ENCODE measurements at regions not wholly inside any gene's neighbourhood (a gene's known extent, or its start where the extent isn't known, plus 50 kb on each side); places are given as distances from the start of the nearest gene placed in this dataset.

DNA sequence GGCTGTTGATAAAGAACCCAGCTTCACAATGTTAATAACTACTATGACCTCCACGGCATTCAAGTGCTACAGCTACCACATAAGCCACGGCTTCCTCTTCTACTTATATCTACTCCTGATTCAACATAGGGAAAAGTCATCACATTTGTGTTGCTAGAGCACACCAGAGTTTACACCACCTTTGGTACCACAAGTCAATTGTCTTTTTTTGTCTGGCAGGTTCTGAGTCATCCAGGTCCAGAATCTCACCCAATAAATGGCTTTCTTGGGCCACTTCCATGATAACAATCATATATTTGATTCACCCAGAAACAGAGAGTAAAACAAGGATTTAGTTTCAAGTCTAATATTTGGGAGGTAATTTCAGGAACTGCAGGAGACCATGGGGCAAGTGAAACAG lies 480.2 kb downstream of the TMX3 start:
- no peak overlapping the region for H3K27ac ChIP-seq (ENCODE audit: low read depth)
- H3K4me1 ChIP-seq (ENCODE audit: insufficient read depth): no peaks in the 10 kb centered on the region
- no peak for DNase-seq (ENCODE audit: extremely low spot score)
- H3K36me3 ChIP-seq (ENCODE audit: insufficient read depth): no peaks in the 10 kb centered on the region
- WGBS: 32% methylated on average over 2 of the region's 2 CpGs
- H3K4me3 ChIP-seq (ENCODE audit: low read depth, low read length): no peak overlapping the region

DNA sequence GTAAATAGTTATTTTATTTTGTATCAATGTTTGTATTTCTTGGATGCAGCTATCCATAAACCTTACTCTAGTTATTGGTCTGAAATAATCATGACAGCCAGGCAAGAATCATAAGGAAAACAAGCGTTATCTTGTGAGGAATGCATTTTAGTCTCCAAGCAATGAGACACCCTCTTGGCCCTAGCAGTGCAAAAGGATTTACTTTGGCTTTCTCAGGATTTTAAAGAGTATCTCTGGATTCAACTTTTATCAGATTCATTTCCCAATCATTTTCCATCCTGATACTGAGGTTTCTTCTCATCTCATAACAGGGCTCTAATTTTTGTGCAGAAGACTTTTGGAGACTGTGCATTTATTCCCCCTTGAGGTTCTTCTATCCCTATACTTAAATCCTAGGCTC lies 480.8 kb downstream of the TMX3 start:
- no peaks in the 10 kb centered on the region for H3K36me3 ChIP-seq (ENCODE audit: insufficient read depth)
- no peak for DNase-seq (ENCODE audit: extremely low spot score)
- WGBS: 44% methylated on average over 1 of the region's 1 CpG

DNA sequence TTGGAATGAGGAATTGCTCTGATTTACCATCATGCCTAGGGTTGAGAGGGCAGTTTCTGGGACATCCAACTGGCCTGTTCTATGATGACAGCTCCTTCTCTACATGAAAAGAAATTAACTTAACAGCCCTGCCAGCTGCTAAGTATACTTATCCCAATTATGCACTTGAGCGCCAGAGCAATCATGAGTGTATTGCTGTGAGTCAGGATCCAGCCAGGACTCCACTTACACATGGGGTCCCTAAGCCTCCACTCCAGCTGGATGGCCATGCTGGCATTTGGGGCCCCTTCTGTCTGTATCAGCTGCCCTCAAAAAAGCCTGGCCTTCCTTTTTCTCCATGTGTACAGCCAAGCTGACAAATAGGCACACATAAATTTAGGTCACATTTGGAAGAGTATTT lies 481.9 kb downstream of the TMX3 start:
- H3K4me1 ChIP-seq (ENCODE audit: insufficient read depth): no peaks in the 10 kb centered on the region
- H3K36me3 ChIP-seq (ENCODE audit: insufficient read depth): no peaks in the 10 kb centered on the region
- WGBS: 98% methylated on average over 1 of the region's 1 CpG
- H3K27ac ChIP-seq (ENCODE audit: low read depth): no peak overlapping the region
- H3K4me3 ChIP-seq (ENCODE audit: low read depth, low read length): no peak overlapping the region
- no peak for DNase-seq (ENCODE audit: extremely low spot score)

More for the DNA sequence above, 480.8 kb downstream of the TMX3 start:
- Histone ChIP-seq H3K4me1 (ENCODE audit: insufficient read depth) (no peaks in the 10 kb centered on the region), H3K27ac (ENCODE audit: low read depth) (no peak overlapping the region), H3K4me3 (ENCODE audit: low read depth, low read length) (no peak overlapping the region)

DNA sequence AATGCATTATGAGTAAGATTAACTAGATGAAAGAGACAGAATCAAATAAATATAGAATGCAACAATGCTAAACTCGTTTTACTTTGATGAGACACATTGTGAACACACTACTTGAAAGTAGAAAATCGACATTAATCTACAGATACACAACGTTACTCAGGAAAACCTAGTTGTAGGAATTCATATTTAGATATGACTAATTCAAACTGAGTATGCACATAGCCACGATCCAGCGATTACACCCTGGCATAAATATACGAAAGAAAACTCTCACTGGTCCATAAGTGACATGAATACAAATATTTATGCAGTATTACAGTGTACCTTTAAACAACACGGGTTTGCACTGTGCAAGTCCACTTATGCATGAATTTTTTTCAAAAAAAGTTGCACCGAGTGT lies 485.6 kb downstream of the TMX3 start:
- Histone ChIP-seq H3K36me3 (ENCODE audit: insufficient read depth) (no peaks in the 10 kb centered on the region), H3K4me1 (ENCODE audit: insufficient read depth) (no peaks in the 10 kb centered on the region), H3K4me3 (ENCODE audit: low read depth, low read length) (no peak overlapping the region), H3K27ac (ENCODE audit: low read depth) (no peak overlapping the region)
- WGBS: 46% methylated on average over 8 of the region's 8 CpGs
- no peak for DNase-seq (ENCODE audit: extremely low spot score)

DNA sequence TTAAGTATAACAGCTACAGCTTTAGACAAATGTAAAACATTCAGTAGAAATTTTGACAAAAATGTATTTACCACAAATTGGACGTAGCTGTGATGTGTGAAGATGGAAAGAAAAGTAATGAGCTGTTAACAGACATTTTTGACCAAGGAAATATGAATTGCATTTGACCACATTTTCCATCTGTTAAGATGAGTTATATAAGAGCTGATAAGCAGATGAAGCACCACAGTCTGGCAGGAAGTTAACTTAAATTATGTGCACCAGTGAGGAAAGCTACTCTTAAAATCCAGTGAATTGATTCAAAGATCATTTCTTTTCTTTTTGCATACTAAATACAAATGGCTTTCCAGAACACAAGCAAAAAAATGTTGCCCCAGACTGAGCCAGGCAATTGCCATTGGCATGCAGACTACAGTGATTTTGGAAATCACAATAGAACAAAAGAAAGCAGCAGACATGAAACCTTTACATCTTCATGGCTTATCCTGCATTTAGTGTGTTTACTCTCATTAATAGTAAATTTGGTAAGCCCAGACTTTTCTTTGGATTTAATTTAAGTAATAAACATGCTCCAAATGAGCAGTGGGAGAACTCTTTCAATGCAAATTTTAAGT lies 493.7 kb downstream of the TMX3 start:
- no peak for DNase-seq (ENCODE audit: extremely low spot score)
- Histone ChIP-seq H3K4me1 (ENCODE audit: insufficient read depth) (no peaks in the 10 kb centered on the region), H3K4me3 (ENCODE audit: low read depth, low read length) (no peak overlapping the region), H3K36me3 (ENCODE audit: insufficient read depth) (no peaks in the 10 kb centered on the region), H3K27ac (ENCODE audit: low read depth) (no peak overlapping the region)
- WGBS: 48% methylated on average over 1 of the region's 1 CpG

DNA sequence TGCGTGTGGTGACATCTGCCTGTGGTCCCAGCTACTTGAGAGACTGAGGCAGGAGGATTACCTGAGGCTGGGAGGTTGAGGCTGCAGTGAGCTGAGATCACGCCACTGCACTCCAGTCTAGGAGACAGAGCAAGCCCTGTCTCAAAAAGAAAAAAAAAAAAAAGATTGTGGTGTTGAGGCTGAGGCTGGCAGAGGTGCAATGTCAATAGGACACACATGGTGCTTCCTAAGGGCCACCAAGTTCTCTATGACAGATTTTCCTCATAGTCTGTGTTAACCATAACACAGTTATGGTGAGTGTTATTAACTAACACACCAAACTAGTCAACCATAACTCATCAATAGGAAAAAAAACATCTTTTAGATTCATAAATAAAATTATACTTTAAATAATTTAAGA lies 494.4 kb downstream of the TMX3 start:
- H3K27ac ChIP-seq (ENCODE audit: low read depth): no peak overlapping the region
- no peaks in the 10 kb centered on the region for H3K4me1 ChIP-seq (ENCODE audit: insufficient read depth)
- DNase-seq (ENCODE audit: extremely low spot score): no peak
- no peak overlapping the region for H3K4me3 ChIP-seq (ENCODE audit: low read depth, low read length)
- WGBS: 90% methylated on average over 2 of the region's 2 CpGs
- no peaks in the 10 kb centered on the region for H3K36me3 ChIP-seq (ENCODE audit: insufficient read depth)

DNA sequence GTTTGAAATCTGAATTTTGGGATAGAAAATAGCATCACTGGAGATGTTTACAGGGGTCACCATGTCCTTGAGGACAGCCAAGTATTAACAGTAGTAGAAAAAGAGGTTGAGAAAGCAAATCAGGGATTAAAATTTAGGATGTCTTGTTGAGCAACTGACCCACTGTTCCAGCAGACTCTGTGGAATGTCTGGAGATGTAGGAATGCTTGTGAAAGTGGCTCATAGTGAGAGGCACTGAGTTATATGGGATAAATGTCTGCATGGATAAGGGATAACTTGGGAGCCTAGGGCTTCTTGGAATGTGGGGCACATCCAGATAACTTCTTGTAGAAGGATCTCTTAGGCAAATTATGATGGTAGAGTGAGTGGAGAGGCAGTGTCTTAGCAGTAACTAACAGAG lies 495.0 kb downstream of the TMX3 start:
- no peak overlapping the region for H3K4me3 ChIP-seq (ENCODE audit: low read depth, low read length)

DNA sequence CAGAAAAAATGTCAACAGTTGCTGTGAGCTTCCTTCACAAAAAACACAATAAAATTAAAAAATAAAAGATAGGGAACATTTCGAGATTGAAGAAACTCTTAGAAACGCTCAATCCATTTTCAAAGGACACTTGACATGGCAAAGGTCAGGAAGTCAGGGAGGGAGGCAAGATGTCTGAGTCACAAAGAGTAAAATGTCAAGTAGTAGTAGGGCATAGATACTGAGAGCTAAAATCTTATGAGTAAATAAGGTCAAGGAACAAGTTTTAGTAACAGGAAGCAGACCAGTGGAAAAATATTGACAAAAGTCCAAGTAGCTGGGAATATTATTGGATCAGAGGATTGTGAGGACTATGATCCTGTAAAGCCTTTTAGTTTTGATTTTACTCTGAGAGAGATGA lies 495.6 kb downstream of the TMX3 start:
- Histone ChIP-seq H3K27ac (ENCODE audit: low read depth) (no peak overlapping the region), H3K4me3 (ENCODE audit: low read depth, low read length) (no peak overlapping the region), H3K4me1 (ENCODE audit: insufficient read depth) (no peaks in the 10 kb centered on the region), H3K36me3 (ENCODE audit: insufficient read depth) (no peaks in the 10 kb centered on the region)
- DNase-seq (ENCODE audit: extremely low spot score): no peak
- 85% methylated on average over 2 of the region's 2 CpGs for WGBS

More for the DNA sequence above, 495.0 kb downstream of the TMX3 start:
- Histone ChIP-seq H3K27ac (ENCODE audit: low read depth) (no peak overlapping the region), H3K36me3 (ENCODE audit: insufficient read depth) (no peaks in the 10 kb centered on the region), H3K4me1 (ENCODE audit: insufficient read depth) (no peaks in the 10 kb centered on the region)
- DNase-seq (ENCODE audit: extremely low spot score): no peak

DNA sequence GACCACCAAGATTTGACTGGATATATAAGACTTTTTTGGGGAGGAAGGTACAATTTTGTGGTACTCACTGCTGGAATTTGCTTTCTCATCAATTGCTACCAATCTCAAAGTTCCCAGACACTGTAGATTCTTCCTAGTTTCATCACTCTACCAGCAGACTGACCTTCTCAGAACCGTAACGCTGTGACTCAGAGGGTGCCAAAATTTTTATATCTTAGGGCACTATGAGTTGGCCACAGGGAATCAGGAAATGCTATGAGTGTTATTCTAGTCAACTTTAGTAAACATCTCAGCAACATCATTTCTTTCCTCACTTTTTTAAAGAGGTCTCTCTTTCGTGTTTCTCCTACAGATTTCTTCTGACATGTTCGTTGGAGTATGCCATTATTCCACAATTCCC lies 499.0 kb downstream of the TMX3 start:
- no peak for DNase-seq (ENCODE audit: extremely low spot score)
- H3K4me1 ChIP-seq (ENCODE audit: insufficient read depth): no peaks in the 10 kb centered on the region
- WGBS: 82% methylated on average over 4 of the region's 4 CpGs
- no peak overlapping the region for H3K4me3 ChIP-seq (ENCODE audit: low read depth, low read length)
- no peak overlapping the region for H3K27ac ChIP-seq (ENCODE audit: low read depth)
- no peaks in the 10 kb centered on the region for H3K36me3 ChIP-seq (ENCODE audit: insufficient read depth)

DNA sequence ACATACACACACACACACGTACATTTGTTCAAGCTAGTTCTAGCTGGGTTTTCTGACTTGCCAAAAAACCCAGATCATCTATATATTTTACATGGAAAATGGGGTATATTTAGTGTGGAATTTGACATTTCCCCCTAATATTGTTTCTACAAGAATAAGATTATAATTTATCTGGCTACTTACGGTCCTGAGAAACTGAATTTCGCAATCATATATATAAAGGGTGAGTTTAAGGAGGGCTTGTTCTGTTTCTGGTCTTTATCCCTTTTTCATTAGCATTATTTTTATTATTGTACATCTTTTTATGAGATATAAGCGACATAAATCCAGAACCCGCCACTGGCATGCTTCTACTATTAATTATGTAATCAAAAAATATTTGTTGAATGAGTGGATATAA lies 528.9 kb downstream of the TMX3 start:
- 64% methylated on average over 5 of the region's 5 CpGs for WGBS
- no peaks in the 10 kb centered on the region for H3K36me3 ChIP-seq (ENCODE audit: insufficient read depth)

DNA sequence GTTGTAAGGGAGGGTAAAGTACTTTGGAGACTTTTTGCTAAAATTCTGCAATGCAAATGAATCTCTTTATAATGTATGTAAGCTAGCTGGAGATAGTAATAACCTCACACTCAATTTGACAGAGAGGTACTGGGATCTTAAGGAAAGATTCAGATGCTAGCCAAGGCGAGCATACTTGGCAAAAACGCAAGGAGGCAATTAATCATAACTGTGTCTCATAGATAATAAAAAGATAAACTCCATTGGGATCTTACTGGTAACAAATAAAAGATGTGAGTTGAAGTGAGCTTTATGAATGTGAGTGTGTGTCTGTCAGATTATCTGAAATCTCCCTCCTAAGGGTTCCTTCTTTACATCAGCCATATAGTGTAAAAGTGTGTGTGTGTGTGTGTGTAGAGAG lies 533.0 kb downstream of the TMX3 start:
- DNase-seq (ENCODE audit: extremely low spot score): no peak
- H3K4me3 ChIP-seq (ENCODE audit: low read depth, low read length): no peak overlapping the region
- 28% methylated on average over 2 of the region's 2 CpGs for WGBS
- no peaks in the 10 kb centered on the region for H3K4me1 ChIP-seq (ENCODE audit: insufficient read depth)
- no peaks in the 10 kb centered on the region for H3K36me3 ChIP-seq (ENCODE audit: insufficient read depth)
- H3K27ac ChIP-seq (ENCODE audit: low read depth): no peak overlapping the region

More for the DNA sequence above, 528.9 kb downstream of the TMX3 start:
- Histone ChIP-seq H3K4me3 (ENCODE audit: low read depth, low read length) (no peak overlapping the region), H3K27ac (ENCODE audit: low read depth) (no peak overlapping the region), H3K4me1 (ENCODE audit: insufficient read depth) (no peaks in the 10 kb centered on the region)
- no peak for DNase-seq (ENCODE audit: extremely low spot score)

DNA sequence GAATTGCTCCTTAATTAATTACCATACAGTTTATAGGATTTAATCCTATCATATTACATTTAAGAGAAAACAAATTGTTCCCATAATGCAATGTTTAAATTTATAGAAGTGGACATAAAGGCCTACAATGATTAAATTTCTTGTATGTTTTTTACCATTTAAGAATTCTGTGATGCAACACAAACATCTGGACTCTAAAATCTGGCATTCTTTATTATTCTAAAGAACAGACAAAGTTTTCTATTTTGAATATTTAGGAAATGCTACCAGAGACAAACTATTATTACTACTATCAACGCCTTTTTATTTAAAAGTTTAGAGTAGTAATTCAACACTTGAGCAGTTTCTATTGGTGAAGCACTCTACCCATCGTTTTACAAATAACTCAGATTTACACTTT lies 535.1 kb downstream of the TMX3 start:
- H3K4me3 ChIP-seq (ENCODE audit: low read depth, low read length): no peak overlapping the region
- 91% methylated on average over 2 of the region's 2 CpGs for WGBS
- DNase-seq (ENCODE audit: extremely low spot score): no peak

DNA sequence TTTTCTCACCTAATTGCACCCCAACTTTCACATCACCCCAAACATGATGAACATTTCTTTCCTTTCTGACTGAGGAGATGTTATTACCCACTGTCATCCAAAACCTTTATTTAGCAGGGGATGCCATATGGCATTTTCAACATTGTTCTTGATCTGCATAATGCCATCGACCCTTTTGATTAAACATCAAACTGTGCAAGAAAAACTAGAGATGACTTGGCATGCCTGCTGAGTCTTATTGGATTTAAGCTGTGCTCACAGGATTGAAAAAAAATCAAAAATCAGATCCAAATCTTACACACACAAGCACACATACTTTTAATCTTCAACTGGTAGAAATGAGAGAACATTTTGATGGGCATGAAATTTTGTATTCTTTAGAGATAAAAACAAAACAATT lies 536.0 kb downstream of the TMX3 start:
- WGBS: 70% methylated on average over 1 of the region's 1 CpG
- no peaks in the 10 kb centered on the region for H3K4me1 ChIP-seq (ENCODE audit: insufficient read depth)
- DNase-seq (ENCODE audit: extremely low spot score): no peak

More for the DNA sequence above, 535.1 kb downstream of the TMX3 start:
- no peaks in the 10 kb centered on the region for H3K4me1 ChIP-seq (ENCODE audit: insufficient read depth)
- no peaks in the 10 kb centered on the region for H3K36me3 ChIP-seq (ENCODE audit: insufficient read depth)
- no peak overlapping the region for H3K27ac ChIP-seq (ENCODE audit: low read depth)

DNA sequence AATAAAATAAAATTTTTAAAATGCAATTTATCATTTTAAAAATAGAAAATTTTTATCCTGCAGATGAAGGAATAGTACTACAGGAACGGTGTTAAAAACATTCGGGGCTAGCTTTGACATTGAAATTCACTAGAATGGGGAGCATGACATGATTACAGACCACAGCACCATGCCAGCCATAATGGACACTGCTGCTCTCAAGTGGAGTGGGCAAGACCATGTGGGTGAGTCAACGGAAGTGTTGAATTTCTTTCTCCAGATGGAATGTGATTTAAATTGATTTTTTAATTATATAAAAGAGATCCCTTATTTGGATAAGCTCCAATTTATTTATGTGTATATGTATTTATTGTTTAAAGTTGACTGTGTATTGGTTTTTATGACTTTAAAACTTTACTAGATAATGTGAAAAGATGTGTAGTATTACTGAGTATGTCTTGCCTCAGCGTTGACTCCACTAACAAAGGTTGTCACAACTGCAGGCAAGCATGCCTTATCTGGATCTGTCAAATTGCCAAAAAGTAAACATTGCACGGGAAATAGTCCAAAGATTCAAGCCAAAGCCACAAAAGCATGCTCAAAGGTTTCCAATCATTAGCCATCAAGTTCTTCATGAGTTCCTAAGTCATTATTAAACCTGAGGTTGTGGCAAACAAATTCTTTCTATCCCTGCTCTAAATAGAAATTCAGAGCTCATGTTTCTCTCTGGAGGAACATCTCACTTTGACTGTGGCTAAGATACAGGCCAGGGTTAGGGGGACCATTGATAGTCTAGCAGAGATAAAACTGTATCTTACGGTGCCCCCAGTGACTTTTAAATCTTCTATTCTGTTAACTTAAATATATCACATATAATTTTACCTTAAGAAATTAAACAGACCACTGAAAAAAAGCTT lies 536.9 kb downstream of the TMX3 start:
- no peak for DNase-seq (ENCODE audit: extremely low spot score)
- Histone ChIP-seq H3K36me3 (ENCODE audit: insufficient read depth) (no peaks in the 10 kb centered on the region), H3K4me3 (ENCODE audit: low read depth, low read length) (no peak overlapping the region), H3K4me1 (ENCODE audit: insufficient read depth) (no peaks in the 10 kb centered on the region), H3K27ac (ENCODE audit: low read depth) (no peak overlapping the region)
- 49% methylated on average over 6 of the region's 6 CpGs for WGBS

More for the DNA sequence above, 536.0 kb downstream of the TMX3 start:
- Histone ChIP-seq H3K27ac (ENCODE audit: low read depth) (no peak overlapping the region), H3K36me3 (ENCODE audit: insufficient read depth) (no peaks in the 10 kb centered on the region), H3K4me3 (ENCODE audit: low read depth, low read length) (no peak overlapping the region)

Data from urinary bladder (tissue), 3 donors.